Heart left ventricle (tissue), 13 donors: ENCODE measurements at regions not wholly inside any gene's neighbourhood (a gene's known extent, or its start where the extent isn't known, plus 50 kb on each side); places are given as distances from the start of the nearest gene placed in this dataset.

Experiments
- CTCF ChIP-seq, 12 donors: fragments of 200-600 bp; sonication (generic) in 4 of 12; IDR thresholded peaks; one replicate each; pipeline versions ENCODE4 v1.5.0 to v1.8.0; 2018 to 2022; ENCODE audit warnings: antibody characterized with exemption in 12 of 12, mild to moderate bottlenecking in 5 of 12
- POLR2A ChIP-seq, 2 donors: fragments of 450-650 bp; IDR thresholded peaks; one replicate each; pipeline ENCODE4 v1.6.1; 2017; ENCODE audit warnings: antibody characterized with exemption in 2 of 2, mild to moderate bottlenecking in 2 of 2, moderate library complexity in 2 of 2
- donor health status: ischemic (EF 13 %, LVEDD 7.1; RV severe dilation, severe dysfunction).
- donor health status: DM: no; HTN: yes; CAD: no.
- donor health status: DM: no; HTN: no; CAD: no.
- donor health status: ischemic (EF 25% LVEDD 6.9; RV normal size, moderate dysfunction).
- donor health status: ischemic (EF 25% LVEDD 5.7; RV mildly dilated, moderate dysfunction).
- donor health status: ischemic (EF 35%, LVEDD 5.7; RV mildly dilated, moderate dysfunction).
- donor health status: nonischemic (EF 11% LVEDD 7.7; RV severe dilation, severe dysfunction).
- donor health status: DM: yes; HTN: yes; CAD: no.
- donor health status: PGD.
- donor health status: ischemic (EF 29% LVEDD 5.4; RV normal size, mild dysfunction).
- donor health status: nonischemic (EF 23%, LVEDD 6.1; RV moderate dilation, normal function).

- TF ChIP-seq CTCF (IDR thresholded peaks at IDR 0.05) (no peak), POLR2A (IDR thresholded peaks at IDR 0.05) (no peak)
These were observed 118.3 kb upstream of the NETO1 start for GRCh38 chr18:72986103-72986502.
